ENCODE measurements at regions not wholly inside any gene's neighbourhood (a gene's known extent, or its start where the extent isn't known, plus 50 kb on each side); places are given as distances from the start of the nearest gene placed in this dataset.

DNA sequence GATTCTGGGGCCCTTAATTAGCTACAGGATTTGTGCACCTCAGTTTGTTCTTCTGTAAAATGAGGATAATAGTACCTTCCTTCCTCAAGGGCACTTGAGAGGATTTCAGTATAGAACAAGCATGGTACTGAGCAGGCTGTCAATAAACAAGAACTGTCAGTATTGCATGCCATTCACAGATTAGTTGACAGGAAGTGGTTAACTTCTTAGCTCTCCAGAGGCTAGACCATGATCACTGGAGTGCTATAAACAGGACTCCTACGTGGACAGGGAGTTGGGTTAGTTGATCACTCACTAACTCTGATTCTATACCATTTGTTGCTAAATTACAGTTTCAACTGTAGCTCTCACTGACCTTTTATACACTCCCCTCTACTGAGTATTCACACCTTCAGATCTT is 126.2 kb upstream of the DAB1 start:
- TF ChIP-seq, protein P1, sequence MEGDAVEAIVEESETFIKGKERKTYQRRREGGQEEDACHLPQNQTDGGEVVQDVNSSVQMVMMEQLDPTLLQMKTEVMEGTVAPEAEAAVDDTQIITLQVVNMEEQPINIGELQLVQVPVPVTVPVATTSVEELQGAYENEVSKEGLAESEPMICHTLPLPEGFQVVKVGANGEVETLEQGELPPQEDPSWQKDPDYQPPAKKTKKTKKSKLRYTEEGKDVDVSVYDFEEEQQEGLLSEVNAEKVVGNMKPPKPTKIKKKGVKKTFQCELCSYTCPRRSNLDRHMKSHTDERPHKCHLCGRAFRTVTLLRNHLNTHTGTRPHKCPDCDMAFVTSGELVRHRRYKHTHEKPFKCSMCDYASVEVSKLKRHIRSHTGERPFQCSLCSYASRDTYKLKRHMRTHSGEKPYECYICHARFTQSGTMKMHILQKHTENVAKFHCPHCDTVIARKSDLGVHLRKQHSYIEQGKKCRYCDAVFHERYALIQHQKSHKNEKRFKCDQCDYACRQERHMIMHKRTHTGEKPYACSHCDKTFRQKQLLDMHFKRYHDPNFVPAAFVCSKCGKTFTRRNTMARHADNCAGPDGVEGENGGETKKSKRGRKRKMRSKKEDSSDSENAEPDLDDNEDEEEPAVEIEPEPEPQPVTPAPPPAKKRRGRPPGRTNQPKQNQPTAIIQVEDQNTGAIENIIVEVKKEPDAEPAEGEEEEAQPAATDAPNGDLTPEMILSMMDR (IDR thresholded peaks at IDR 0.05 in 8 of 11, conservative IDR thresholded peaks at IDR 0.05 in 3 of 11), result no peak
- no peak for TF ChIP-seq POLR2A (IDR thresholded peaks at IDR 0.05)

Data from spleen (tissue), 7 donors.